GM19328 (cell line): ENCODE measurements at regions not wholly inside any gene's neighbourhood (a gene's known extent, or its start where the extent isn't known, plus 50 kb on each side); places are given as distances from the start of the nearest gene placed in this dataset.
"Not testable (repeated sequence)": the region's sequence is repeated elsewhere in the genome, so short reads cannot be mapped to it uniquely, and the experiment has no call there.

Experiments used
- ATAC-seq: cut with Tn5 transposase; IDR thresholded peaks from one replicate; pipeline ENCODE4 v1.9.1; 2021; ENCODE audit warnings: mild to moderate bottlenecking, moderate library complexity; ENCODE audit not compliant: unreplicated experiment

DNA sequence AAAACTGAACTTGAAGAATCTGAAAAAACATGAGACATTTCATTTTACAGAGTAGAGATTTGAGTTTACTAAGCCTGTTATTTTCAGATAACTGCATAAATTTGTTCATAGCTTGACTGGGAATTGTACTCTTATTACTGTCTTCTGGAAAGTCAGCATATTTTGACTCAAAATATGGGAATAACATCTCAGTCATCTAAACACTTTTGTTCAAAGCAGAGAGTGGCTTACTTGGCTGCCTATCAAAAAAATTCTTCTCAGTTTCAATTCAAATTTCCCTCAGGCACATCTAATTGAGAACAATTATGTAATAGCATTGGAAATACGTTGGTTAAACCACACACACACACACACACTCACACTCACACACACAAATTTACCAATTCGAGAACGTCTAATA lies 384.6 kb downstream of the ARL4A start:
- ATAC-seq: no peak

DNA sequence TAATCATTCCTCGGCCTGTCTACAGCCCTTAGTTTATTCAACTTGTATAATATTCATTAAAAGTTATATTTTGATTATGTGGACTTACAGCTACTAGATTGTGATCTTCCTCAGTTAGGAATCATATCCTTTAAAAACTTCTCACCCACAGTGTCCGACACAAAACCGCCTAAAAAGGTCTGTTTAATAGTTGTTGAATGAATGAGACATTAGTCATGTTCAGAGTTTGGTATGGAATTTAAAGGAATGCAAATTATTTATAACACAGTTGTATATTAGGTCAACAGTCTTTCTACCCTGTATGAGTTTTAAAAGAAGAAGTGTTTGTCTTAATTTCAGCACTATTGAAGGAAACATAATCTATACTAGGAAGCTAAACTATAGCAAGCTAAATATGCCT lies 390.0 kb downstream of the ARL4A start:
- no peak for ATAC-seq

DNA sequence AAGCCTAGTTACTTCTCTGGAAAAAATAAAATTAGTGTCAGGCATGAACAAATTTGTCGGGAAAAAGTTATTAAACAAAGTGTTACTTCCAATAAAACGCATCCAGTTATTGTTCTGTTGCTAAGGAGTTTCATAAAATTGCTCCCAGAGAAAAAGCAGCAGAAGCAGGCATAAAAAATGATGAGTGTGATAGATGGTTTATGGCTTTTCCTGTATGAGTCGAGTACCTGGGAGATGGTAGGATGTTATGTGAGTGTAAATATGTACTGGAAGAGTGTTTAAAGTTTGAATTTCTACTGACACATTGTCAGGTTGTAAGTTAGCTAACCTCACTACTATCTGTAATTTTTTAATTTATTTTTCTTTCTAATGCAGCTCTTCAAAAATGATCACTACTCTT lies 390.7 kb downstream of the ARL4A start:
- no peak for ATAC-seq

DNA sequence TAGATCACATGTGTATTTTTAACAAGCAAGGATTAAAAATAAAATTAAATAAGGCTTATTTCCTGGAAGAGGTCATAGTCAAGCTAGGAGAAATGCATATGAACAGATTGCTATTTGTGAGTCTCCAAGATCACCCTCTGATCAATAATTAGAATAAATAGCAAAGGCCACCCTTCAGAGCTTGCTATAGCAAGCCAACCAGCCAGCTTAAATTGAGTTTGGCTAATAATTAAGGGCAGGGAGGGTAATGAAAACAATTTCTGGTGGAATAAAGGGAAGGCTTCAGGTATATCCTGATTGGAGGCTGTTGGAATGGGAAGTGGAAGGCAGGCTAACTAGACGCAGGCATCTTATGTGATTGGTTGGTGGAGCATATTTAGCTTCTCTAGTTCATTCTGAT lies 403.5 kb downstream of the ARL4A start:
- no peak for ATAC-seq

DNA sequence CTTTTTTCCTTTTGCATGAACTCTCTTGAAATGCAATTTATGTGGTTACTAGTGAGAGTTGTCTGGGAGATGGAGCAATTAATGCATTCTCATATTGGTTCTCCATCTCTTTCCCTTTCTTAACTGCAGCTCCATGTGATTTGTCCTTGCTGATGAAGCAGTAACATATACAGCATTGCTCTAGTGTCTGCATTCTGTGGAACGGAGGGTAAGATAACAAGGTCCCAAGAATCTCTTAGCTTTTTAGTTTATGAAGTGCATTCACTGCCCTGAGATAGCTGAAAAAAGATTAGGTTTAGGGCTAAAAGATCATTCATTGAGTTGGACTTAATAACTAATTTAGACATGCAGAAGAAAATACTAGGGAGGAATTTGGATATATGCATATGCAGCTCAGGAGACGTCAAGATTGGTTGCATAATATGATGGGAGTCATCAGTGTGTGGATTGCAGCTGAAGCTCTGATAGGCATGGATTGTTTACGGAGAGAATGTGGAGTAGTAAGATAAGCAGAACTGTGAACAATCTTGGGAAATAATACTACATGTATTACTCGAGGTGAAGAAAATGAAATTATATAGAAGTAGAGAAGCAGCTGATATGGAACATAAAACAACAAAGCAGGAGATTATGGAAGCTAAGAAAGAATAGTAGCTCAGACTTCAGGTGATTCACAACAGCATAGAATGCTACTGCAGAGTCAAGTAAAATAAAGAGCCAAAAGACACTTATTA lies 404.7 kb downstream of the ARL4A start:
- no peak for ATAC-seq

DNA sequence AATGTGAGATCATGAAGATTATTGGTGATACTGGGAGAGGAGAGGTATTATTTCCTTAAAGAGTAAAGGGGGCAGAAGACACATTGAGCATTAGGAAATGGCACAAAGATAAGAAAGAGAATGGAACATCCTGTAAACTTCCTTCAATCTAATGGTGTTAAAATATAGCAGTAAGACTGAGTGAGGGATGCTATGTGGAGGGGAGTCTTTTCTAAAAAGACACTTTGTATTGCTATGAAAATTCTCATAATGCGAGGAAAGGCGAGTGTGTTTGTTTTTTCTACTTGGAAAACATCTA lies 405.2 kb downstream of the ARL4A start:
- ATAC-seq: no peak

DNA sequence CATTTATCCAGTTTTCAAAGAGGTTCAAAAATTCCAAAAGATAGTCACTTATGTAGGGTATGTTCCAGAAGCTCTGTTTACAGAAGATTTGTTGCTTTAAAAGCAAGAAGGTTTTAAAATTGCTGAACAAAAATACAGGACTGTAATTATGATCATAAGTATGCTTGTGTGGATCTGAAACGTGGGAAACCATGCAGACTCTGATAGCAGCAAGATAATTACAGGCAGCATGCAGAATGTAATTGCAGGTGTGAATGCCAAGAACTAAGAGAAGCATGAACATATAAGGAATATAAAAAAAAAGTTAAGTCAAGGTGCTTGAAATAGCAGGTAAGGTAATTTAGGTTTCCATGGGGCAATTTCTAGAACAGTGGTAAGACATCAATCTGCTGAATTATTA lies 405.7 kb downstream of the ARL4A start:
- no peak for ATAC-seq

DNA sequence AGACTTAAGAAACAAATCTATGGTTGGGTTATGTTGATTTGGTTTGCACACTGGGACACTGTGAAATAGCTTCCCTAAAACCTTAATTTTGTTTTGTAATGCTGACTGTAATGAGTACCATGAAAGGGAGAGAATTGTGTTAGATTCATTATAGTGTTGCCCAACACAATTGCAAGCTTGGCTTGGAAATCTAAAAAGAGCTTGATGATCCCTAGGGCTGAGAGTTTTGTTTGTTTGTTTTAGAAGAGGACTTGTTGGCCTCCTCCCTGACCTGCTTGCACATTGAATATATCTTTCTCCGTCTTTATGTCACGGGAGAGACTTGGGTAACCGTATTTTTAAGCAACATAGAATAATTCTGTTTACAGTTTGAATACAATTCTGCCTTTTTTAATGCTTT lies 410.1 kb downstream of the ARL4A start:
- no peak for ATAC-seq

DNA sequence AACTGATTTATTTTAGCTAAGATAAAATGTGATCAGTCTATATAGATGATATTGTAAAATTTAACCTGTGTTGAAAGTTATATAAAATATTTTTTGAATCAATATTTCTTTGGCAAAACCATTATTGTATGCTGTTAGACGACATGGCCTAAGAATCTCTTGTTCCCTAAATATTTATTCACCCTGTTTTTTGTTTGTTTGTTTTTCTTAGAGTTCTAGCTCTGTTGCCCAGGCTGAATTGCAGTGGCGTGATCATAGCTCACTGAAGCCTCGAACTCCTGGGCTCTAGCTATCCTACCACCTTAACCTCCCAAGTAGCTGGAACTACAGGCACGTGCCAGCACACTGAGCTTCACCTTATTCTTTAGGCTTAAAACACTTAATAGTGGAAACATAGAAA lies 410.7 kb downstream of the ARL4A start:
- no peak for ATAC-seq

DNA sequence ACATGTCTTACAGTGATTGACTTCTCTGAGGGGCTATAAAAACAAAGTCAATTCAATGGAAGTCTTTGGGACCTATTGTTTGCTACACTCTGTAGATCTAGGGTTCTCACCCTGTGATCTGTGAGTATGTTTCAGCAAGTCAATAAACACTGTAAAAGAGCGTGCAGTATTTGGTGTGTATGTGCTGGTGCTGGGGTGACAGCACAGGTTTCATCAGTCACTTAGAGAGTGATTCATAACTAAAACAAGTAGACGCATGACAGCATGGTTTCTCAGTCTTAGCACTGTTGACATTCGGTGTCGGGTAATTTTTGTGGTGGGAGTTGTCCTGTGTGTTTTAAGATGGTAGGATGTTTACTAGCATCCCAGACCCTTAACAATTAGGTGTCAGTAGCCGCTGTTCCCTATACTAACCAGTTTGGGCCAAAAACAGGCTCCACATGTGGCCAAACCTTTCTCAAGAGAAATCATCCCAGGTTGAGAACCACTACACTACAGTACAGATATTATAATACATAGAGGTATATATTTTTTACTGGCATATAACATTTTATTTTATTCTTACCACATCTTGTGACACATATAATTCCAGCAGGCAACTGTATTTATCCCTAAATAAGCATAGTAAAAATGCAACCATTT lies 411.8 kb downstream of the ARL4A start:
- no peak for ATAC-seq

DNA sequence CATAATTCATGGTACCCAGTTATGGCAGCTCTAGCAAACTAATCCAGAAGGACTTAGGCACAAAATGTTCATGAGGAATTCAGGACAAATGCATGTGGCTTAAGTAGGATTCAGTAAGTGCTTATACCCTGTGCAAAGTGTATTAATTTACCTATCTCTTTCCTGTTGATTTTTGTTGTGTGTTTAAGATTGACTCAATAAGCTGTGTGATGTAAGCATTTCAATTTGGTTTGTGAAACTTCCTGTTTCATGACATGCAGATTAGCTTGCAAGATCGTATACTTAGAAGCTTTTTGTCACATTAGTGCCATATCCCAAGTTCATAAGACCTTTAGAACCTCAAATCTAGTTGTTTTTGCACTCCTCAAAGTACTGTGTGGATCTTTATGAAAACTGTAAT lies 416.7 kb downstream of the ARL4A start:
- no peak for ATAC-seq

DNA sequence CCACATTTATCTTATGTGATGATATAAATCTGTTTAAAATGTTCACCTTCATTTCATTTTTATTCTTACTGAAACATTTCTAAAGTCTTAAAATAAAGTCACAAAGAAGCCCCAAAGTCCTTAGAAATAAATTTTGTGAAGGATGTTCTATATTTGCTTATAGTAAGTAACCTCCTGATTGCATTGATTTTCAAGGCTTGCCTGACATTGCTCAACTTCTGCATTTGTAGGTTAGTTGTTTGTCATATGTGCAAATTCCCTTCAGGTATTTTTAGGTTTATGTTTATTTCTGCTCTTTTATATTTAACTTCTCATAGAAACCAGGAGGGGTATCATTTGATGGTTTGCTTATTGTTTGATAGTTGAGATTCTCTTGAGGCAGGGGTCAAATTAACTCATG lies 417.8 kb downstream of the ARL4A start:
- no peak for ATAC-seq

DNA sequence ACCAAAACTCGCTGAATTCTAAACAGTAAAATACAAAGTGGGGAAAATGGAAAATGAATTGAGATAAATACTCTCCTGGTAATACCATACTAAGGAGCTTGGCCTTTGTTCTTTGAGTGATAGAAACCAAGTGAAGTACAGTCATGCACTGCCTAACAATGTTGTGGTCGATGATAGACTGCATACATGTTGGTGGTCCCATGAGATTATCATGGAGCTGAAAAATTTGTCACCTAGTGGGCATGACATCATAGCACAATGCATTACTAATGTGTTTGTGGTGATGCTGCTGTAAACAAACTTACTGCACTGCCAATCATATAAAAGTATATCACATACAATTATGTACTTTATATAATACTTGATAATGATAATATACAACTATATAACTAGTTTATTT lies 419.1 kb downstream of the ARL4A start:
- no peak for ATAC-seq

DNA sequence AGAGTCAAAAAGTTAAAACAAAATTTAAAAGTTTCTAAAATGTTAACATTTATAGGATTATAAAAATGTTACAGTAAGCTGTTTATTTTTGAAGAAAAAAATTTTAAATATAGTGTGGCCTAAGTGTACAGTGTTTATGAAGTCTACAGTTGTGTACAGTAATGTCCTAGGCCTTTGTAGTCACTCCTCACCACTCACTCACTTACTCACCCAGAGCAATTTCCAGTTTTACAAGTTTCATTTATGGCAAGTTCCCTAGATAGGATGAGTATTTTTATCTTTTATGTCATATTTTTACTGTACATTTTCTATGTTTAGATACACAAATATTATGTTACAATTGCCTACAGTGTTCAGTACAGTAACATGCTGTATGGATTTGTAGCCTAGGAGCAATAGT lies 419.9 kb downstream of the ARL4A start:
- no peak for ATAC-seq

DNA sequence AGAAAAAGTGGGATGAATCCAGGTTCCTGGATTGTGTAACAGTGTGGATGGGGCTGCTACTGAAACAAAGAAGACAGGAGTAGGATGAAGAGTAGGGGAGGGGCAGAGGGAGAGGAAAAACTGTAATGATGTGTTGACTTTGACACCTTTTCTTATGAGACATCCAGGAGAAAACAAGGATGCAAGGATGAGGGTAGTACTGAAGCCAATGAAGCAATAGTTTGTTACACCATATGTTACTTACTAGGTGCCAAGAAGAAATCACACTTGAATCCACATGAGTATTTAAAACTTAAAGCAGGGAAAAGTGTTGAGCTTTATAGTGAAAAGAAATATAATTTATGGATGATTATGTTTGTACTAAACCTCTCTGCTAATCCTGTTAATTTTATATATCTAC lies 420.6 kb downstream of the ARL4A start:
- no peak for ATAC-seq

DNA sequence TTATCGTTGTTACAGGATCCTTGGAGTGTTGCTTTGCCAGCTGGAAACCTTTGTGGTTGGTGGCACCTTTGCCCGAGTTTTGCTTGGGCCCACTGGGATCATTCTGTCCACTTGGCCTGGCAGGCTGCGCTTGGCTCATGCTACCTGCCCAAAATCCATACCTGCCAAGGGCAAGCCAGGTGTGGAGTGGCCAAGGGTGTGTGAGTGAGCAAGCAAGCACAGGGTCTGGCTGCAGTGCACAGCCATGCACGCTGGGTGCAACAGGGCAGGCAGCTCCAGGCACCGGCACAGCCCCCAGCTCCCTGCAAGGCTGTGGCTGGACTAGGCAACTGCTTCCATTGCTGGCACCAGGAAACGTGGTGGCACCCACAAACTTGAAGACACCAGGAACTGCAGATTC lies 421.8 kb downstream of the ARL4A start:
- ATAC-seq: no peak

DNA sequence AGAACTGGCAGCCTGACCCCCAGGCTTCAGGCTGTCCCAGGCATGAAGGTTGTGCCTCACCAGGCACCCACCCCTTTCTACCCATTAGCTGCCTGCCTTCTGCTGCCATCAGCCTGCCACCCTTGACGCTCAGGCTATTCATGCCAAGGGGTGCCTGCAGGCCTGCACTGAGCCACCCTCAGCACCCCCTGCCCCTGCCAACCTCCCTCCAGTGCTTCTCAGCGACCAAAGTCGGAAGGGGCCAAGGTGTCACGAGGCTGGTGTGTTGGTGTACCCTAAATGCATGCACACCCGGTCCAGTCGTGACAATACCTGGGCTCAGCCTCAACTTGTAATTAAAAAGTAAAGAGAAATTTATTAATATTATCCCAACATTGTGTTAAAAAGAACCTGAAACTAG lies 422.7 kb downstream of the ARL4A start:
- no peak for ATAC-seq

DNA sequence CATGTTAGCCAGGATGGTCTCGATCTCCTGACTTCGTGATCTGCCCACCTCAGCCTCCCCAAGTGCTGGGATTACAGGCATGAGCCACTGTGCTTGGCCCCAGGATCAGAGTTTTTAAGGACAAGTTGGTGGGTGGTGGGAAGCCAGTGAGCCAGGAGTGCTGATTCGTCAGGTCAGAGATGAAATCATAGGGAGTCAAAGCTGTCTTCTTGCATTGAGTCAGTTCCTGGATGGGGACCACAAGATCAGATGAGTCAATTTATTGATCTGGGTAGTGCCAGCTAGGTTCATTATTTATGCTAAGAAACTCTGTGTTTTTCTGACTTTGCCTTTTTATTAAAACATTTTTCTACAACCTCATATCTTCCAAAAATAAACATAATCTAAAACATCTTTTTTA lies 423.8 kb downstream of the ARL4A start:
- no peak for ATAC-seq

DNA sequence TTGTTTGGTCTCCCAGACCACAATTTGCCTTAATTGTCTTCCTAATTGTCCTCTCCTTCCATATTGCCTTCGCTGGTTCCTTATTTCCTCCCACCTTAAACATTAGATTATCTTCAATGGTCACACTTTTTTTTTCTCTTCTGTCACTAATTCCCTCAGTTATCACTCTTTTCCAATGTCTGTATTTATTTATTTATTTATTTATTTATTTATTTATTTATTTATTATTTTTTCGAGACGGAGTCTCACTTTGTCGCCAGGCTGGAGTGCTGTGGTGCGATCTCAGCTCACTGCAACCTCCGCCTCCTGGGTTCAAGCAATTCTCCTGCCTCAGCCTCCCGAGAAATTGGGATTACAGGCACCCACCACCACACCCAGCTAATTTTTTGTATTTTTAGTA lies 426.8 kb downstream of the ARL4A start:
- ATAC-seq: not testable (repeated sequence)

DNA sequence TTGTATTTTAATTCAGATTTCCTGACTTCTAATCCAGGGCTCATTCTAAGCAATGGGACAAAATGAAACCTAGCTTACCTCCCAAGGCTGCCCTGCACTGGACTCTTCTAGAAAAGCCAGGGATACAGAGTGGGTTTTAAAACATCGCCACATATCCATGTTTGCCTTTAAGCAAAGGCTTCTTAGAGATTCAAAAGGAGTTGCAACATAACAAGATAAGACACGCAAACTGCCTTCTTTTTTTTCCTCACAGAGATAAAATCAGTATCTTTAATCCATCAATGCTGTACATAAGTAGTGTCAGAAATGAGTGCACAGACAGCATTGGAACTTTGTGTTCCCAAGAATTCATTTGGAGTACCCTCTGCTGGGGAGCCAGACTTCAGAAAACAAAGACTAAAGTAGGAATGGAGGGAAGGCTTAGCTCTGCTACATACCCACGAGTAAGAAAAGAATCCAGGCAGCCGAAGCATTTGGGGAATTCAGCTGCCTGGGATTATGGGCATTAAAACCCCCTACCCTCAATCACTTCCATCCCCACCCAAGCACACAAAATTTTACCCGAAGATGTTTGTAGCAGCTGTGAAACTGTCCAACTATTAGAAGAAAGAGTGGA lies 427.8 kb downstream of the ARL4A start:
- ATAC-seq: no peak

DNA sequence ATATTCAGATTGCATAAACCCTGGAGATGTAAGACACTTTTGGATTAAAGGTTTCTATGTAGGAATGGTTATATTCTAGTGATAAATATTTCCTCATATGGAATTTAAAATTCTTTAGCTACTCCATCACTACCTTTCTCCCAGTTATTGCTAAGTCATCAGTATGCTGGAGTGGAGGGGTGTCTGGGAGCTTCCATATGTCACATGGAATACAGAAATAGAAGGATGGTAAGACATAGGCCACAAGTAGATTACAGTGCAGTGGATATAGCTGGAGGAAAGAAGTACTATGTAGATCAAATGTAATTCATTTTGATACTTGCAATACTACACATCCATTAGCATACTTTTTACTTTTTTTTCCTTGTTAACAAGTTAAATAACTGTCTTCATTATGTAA lies 428.4 kb downstream of the ARL4A start:
- ATAC-seq: no peak

DNA sequence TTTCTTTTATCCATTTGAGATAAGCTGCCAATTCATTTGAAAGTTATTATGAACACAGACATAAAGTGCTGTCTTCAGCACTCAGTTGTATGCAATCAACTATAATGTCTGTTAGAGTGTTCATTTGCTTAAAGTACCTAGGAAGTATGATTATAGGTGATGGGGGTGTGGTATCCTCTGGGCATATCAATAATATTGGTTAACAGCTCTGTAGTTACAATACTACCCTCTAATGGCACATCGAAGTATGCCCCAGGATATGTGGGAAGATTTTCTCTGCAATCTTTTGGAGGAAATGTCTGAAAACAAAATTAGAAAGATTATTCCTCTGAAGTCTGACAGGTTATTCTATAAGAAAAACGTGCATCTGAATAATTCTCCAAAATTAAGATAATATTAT lies 429.7 kb downstream of the ARL4A start:
- ATAC-seq: no peak

DNA sequence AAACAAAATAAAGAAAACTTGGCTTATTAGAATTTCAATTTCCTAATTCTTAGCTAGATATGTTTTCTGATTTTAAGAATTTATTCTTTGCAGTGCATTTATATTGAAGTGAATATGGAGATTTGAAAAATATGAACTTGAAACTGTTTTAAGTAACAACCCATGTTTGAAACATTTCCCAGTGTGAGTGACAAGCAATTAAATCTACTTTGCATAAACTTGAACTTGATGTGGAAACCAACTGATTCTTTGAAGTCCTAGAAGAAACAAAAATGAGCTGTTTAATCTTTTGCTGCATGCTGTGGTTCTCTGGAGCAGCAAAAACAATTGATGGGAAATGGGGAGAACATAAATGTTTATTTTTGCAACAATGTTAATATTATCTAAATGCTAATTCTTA lies 430.2 kb downstream of the ARL4A start:
- no peak for ATAC-seq
